GM21619 (cell line): ENCODE measurements at regions not wholly inside any gene's neighbourhood (a gene's known extent, or its start where the extent isn't known, plus 50 kb on each side); places are given as distances from the start of the nearest gene placed in this dataset.
"Not testable (repeated sequence)": the region's sequence is repeated elsewhere in the genome, so short reads cannot be mapped to it uniquely, and the experiment has no call there.

Experiments used
- ATAC-seq: cut with Tn5 transposase; IDR thresholded peaks from one replicate; pipeline ENCODE4 v1.9.1; 2021; ENCODE audit not compliant: unreplicated experiment

DNA sequence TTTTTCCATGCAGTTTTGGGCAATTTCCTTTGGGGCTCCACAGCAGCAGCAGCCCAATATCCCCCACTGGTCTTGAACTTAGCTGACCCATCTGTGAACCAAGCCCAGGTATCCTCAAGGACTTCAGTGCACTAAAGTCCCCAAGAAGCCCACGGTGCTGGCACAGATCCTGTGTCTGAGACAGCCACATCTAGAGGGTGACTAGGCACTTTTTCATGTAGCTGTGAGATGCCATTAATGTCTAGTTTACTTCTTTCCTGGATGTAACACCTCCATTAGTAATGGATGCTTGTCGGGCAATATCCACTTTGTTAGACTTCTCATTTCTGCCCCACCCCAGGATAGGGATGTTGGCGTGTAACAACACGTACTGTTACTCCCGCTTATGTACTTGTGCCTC, 117.9 kb downstream of the GPCPD1 start:
- ATAC-seq = no peak

- no peak for ATAC-seq
Observed at GRCh38 chr20:5491455-5491854, 119.4 kb downstream of the GPCPD1 start.

- no peak for ATAC-seq
Observed at GRCh38 chr20:5489601-5490000, 121.2 kb downstream of the GPCPD1 start.

GRCh38 chr20:5488823-5489222, 122.0 kb downstream of the GPCPD1 start:
- no peak for ATAC-seq

- ATAC-seq = no peak
Observed at GRCh38 chr20:5486377-5487054, 124.3 kb downstream of the GPCPD1 start.

DNA sequence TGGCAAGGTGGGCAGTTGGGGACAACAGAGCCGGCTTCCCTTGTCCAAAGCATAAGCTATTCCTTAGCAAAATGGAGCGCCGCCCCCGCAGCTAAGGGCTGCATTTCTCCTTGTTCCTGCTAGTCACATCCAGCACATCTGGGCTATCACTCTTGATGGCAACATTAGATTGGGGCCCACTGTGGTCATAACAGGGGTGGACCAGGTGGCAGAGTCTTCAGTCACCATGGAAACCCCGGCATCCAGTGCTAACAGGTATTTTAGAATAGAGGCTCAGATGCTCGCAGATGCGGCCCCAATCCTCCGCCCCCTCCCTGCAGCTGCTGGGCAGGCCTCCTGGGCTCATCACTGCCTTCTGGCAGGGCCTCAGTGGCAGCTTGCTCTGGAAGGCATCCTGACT, 125.9 kb downstream of the GPCPD1 start:
- ATAC-seq = no peak

DNA sequence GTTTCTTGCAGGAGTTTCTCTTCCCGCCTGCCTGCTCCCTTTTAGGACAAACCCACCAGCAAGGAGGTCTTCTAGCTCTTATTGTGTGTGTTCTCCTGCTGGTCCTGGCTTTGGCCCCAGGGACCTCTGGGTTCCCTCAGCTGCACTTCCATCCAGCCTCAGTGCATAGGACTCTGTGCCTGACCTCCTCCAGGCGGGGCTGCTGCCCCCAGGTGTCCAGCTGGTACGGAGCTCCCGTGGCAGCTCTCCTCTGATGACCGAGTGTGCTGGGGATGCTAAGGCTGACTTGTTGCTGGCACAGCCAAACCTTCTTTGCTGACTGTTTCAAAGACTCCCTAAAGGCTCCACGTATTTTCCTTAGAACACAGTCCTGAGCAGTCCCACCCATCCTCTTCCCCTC, 126.5 kb downstream of the GPCPD1 start:
- ATAC-seq = no peak

- ATAC-seq = no peak
Observed at GRCh38 chr20:5482791-5483190, 128.0 kb downstream of the GPCPD1 start.

- ATAC-seq = no peak
Observed at GRCh38 chr20:5481872-5482271, 128.9 kb downstream of the GPCPD1 start.

- ATAC-seq = no peak
Observed at GRCh38 chr20:5480824-5481600, 129.8 kb downstream of the GPCPD1 start.

- ATAC-seq = no peak
Observed at GRCh38 chr20:5474646-5475550, 135.9 kb downstream of the GPCPD1 start.

- ATAC-seq = not testable (repeated sequence)
Observed at GRCh38 chr20:5471866-5472265, 138.9 kb downstream of the GPCPD1 start.

GRCh38 chr20:5471368-5471767, 139.4 kb downstream of the GPCPD1 start:
- no peak for ATAC-seq

- ATAC-seq = no peak
Observed at GRCh38 chr20:5470943-5471342, 139.9 kb downstream of the GPCPD1 start.

- no peak for ATAC-seq
Observed at GRCh38 chr20:5470458-5470857, 140.3 kb downstream of the GPCPD1 start.

DNA sequence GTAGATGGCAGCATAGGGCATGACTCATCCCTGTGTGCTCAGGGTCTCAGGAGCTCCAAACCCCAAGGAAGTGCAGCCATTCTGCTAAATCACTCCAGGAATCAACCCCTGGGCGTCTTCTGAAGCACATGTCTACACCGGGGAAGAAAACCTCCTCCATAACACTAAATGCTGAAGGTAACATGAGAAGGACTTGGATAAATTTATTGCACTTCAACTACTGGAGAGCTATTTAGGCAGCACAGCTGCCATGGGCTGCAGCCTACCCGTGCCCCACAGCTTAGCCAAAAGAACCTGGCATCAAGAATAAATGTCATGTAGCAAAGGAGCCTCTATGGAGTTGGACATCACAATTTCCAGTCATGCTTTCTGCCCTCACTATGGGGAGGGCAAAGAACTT, 141.7 kb downstream of the GPCPD1 start:
- no peak for ATAC-seq

GRCh38 chr20:5467086-5467485, 143.7 kb downstream of the GPCPD1 start:
- no peak for ATAC-seq

DNA sequence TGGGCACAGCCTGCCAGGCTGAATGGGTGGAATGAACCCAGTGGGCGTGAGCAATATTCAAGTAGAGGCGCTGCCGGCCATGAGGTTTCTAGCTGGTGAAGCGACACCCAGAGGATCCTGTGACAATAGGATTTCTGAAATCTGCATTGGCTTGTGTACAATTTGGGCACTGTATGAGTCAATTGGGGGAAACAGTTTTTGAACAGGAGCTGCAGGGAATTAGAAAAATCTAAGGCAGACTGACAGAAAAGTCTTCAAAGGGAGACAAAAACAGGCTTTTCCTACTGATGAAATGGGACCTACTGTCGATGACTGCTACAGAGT, 145.2 kb downstream of the GPCPD1 start:
- no peak for ATAC-seq

- ATAC-seq = no peak
Observed at GRCh38 chr20:5464901-5465603, 145.8 kb downstream of the GPCPD1 start.

DNA sequence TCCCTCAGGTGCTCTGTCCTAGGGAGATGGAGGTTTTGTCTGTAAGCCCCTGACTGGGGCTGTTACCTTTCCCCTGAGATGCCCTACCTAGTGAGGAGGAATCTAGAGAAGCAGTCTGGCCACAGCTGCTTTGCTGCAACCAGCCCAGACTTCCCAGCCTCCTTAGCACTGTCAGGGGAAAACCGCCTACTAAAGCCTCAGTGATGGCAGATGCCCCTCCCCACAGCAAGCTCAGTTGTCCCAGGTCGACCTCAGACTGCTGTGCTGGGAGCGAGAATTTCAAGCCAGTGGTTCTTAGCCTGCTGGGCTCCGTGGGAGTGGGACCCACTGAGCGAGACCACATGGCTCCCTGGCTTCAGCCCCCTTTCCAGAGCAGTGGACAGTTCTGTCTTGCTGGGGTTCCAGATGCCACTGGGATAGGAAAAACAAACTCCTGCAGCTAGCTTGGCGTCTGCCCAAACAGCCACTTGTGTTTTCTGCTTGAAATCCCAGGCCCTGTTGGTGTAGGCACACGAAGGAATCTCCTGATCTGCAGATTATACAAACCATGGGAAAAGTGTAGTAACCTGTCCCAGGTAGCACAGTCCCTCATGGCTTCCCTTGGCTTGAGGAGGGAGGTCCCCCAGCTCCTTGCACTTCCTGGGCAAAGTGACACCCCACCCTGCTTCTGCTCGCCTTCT, 146.4 kb upstream of the PROKR2 start:
- no peak for ATAC-seq

GRCh38 chr20:5453745-5454144, 137.0 kb upstream of the PROKR2 start:
- ATAC-seq = not testable (repeated sequence)
